GM21447 (cell line): ENCODE measurements at regions not wholly inside any gene's neighbourhood (a gene's known extent, or its start where the extent isn't known, plus 50 kb on each side); places are given as distances from the start of the nearest gene placed in this dataset.
A peak's percentile ranks its signal among the peaks of the same experiment; 100 is the strongest.

Source experiments
- ATAC-seq: cut with Tn5 transposase; IDR thresholded peaks from one replicate; pipeline ENCODE4 v1.9.1; 2021; ENCODE audit not compliant: unreplicated experiment

- ATAC-seq = peak; percentile 80
Observed at GRCh38 chr3:22922317-22922716, 280.8 kb upstream of the UBE2E2 start.

GRCh38 chr3:22923711-22924110, 279.4 kb upstream of the UBE2E2 start:
- no peak for ATAC-seq

- ATAC-seq = no peak
Observed at GRCh38 chr3:22928216-22929110, 274.7 kb upstream of the UBE2E2 start.

GRCh38 chr3:22933051-22933840, 269.9 kb upstream of the UBE2E2 start:
- ATAC-seq = no peak

GRCh38 chr3:22933841-22934116, 269.3 kb upstream of the UBE2E2 start:
- ATAC-seq = no peak

- no peak for ATAC-seq
Observed at GRCh38 chr3:22935040-22935439, 268.1 kb upstream of the UBE2E2 start.

GRCh38 chr3:22937536-22937935, 265.6 kb upstream of the UBE2E2 start:
- no peak for ATAC-seq

GRCh38 chr3:22938739-22939138, 264.4 kb upstream of the UBE2E2 start:
- no peak for ATAC-seq

- ATAC-seq = no peak
Observed at GRCh38 chr3:22939349-22939748, 263.8 kb upstream of the UBE2E2 start.

- ATAC-seq = no peak
Observed at GRCh38 chr3:22940285-22940684, 262.8 kb upstream of the UBE2E2 start.

- no peak for ATAC-seq
Observed at GRCh38 chr3:22942981-22943380, 260.1 kb upstream of the UBE2E2 start.

- no peak for ATAC-seq
Observed at GRCh38 chr3:22947851-22948250, 255.3 kb upstream of the UBE2E2 start.

- ATAC-seq = no peak
Observed at GRCh38 chr3:22951910-22952309, 251.2 kb upstream of the UBE2E2 start.

GRCh38 chr3:22952860-22953259, 250.3 kb upstream of the UBE2E2 start:
- no peak for ATAC-seq

- peak; percentile 93 for ATAC-seq
Observed at GRCh38 chr3:22959593-22959992, 243.5 kb upstream of the UBE2E2 start.

GRCh38 chr3:22960105-22960984, 242.8 kb upstream of the UBE2E2 start:
- ATAC-seq = peak; percentile 36

- ATAC-seq = no peak
Observed at GRCh38 chr3:22962244-22962643, 240.9 kb upstream of the UBE2E2 start.

GRCh38 chr3:22966349-22966748, 236.8 kb upstream of the UBE2E2 start:
- ATAC-seq = no peak

- no peak for ATAC-seq
Observed at GRCh38 chr3:22969276-22969675, 233.9 kb upstream of the UBE2E2 start.

GRCh38 chr3:22971497-22971896, 231.6 kb upstream of the UBE2E2 start:
- ATAC-seq = no peak

- no peak for ATAC-seq
Observed at GRCh38 chr3:22977042-22977441, 226.1 kb upstream of the UBE2E2 start.
